CD4-positive, alpha-beta T cell treated with Interferon gamma for 1 hour (primary cell): ENCODE measurements at regions not wholly inside any gene's neighbourhood (a gene's known extent, or its start where the extent isn't known, plus 50 kb on each side); places are given as distances from the start of the nearest gene placed in this dataset.

Source experiments
- DNase-seq: peaks from one replicate; pipeline ENCODE4 v3.0.0-alpha.2; 2020

DNA sequence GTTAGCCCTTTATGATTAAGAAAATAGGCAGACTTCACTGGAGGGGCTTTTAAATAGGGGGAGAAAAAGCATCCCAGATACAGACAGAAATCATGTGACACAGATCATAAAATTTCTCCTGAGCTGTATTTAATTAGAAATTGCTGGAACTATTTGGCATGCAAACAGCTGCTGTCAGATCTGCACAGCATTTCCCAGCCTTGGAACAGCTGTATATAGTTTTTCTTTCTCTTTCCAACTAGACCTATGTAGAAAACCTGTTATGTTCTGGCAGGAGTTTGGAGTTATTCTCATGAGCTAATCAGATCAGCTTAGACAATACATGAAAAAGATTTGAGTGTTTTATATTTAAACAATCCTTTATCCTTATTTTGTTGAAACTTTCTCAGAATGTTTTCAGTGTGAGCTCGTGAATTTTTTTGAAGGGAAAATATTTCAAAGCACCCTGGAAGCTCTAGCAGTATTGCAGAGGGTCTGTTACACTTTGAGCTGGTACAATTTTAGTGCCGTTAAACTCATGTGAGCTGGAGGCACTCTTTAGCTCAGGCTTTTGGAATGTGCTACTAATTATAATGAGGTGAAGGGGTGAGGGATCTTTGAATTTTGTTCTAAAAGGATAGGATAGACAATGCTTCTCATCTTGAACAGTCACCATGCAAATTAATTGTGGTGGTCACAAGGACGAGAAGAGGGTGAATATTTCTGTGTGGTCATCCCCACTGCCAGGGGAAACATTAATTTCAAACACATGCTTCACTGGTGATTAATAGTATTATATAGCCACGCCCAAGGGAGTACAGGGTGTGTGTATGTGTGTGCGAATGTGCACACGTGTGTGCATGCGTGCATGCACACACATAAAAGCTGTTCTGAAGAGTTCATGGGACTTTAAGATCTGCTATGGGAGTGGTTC lies 239.4 kb upstream of the FBXL7 start:
- no peak for DNase-seq

GRCh38 chr5:15256485-15256884 lies 243.5 kb upstream of the FBXL7 start:
- no peak for DNase-seq

GRCh38 chr5:15255576-15255975 lies 244.4 kb upstream of the FBXL7 start:
- DNase-seq: no peak

GRCh38 chr5:15254607-15255006 lies 245.4 kb upstream of the FBXL7 start:
- DNase-seq: no peak

- no peak for DNase-seq
Measured at GRCh38 chr5:15252331-15252730, 247.6 kb upstream of the FBXL7 start.

DNA sequence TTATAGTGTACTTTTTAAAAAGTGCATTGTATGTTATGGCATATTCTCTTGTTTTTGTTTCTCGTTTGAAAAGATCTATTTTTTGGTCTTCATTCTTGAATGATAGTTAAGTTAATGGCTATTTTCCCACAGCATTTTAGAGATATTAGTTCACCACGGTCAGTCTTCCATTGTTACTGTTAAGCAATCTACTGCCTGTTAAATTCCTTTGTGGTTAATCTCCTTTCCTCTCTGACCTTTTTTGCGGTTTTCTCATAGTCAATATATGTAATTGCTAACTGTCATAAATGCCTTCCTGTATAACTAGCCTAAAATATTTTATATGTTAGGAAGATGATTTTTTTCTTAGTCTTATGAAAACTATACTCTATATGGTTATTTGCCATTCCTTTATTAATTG lies 250.8 kb upstream of the FBXL7 start:
- DNase-seq: no peak

DNA sequence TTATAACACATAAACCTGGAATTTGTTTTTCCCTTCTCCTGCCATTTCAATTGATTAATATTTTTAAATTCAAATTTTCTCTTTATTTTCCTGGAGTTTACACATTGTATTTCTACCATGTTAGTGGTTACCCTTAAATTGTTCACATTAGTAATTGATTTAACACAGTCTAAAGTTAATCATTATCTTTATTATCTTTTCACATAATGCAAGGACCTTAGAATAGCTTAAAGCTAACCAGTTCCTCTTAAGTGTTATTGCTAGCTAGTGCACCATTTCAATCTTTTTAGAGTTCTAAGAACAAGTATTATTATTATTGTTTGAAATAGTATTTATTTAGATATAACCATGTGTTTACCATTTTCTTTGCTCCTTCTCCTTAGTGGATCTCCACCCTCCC lies 251.2 kb upstream of the FBXL7 start:
- DNase-seq: no peak

- no peak for DNase-seq
Measured at GRCh38 chr5:15245913-15246312, 254.1 kb upstream of the FBXL7 start.

DNA sequence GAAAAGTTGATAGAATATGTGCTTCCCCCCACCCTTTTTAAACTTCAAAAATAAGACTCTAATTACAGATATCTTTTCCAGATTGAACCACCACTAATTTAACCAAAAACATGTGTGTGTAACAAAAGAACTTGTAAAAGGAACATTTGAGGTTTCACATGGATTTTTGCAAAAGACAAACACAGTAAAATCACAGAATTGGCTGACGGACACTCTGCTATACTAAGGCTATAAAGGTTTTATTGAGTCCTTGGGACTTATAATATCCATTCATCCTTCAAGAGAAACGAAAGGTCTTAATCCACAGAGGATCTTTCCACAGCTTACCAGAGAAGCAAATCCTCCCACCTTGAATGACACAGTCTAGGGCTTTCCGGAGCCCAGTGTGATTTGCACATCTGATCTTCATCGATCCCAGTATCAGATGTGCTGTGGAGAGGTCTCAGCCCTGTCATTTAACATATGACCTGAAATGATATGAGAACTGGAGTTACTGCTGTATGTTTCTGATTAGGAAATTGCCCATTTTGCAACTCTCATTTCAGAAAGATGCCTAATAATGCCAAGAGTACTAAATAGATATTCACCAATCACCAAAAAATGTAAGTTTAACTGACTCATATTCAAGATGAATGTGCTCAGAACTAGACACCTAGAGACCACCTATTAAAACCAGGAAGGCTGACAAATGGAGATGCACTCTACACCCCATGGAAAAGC lies 256.5 kb upstream of the FBXL7 start:
- no peak for DNase-seq

DNA sequence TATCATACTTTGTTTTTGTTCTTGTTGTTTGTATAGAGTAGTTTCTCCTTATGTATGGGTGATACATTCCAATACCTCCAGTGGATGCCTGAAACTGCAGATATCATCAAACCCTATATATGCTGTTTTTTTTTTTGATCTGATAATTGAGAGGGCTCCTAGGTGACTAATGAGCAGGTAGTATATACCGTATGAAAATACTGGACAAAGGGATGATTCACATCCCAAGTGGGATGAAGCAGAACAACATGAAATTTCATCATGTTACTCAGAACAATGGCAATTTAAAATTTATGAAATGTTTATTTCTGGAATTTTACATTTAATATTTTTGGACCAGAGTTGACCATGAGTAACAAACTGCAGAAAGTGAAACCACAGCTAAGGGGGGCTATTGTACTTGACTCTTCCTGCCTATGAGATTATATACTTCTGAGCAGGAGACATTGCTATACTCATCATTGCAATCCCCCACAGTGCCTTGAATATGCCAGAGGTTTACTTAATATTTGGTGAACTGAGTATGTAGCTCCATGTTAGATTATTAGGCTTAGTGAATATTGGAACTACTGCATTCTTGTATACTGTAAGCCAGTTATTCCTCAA lies 258.7 kb upstream of the FBXL7 start:
- DNase-seq: no peak

DNA sequence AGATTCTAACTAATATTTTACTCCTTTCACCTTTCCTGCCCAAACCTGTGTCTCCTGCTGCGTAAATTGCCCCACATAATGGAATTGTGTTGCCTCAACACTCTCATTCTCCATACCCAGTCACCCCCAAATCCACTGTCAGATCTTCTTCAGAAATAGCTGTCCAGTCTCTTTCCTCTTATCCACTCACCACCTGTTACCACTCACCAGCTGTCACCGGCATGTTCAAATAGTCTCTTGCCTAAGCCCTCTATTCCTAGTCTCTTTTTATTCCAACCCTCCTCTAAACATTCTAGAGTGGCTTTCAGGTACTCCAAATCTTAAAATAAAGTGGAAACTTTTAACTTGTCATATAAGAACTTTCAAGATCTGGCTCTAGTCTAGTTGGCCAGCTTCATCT lies 262.0 kb upstream of the FBXL7 start:
- DNase-seq: no peak

- DNase-seq: no peak
Measured at GRCh38 chr5:15236911-15237508, 263.0 kb upstream of the FBXL7 start.

- DNase-seq: no peak
Measured at GRCh38 chr5:15234911-15235310, 265.1 kb upstream of the FBXL7 start.

GRCh38 chr5:15234366-15234765 lies 265.6 kb upstream of the FBXL7 start:
- DNase-seq: no peak

DNA sequence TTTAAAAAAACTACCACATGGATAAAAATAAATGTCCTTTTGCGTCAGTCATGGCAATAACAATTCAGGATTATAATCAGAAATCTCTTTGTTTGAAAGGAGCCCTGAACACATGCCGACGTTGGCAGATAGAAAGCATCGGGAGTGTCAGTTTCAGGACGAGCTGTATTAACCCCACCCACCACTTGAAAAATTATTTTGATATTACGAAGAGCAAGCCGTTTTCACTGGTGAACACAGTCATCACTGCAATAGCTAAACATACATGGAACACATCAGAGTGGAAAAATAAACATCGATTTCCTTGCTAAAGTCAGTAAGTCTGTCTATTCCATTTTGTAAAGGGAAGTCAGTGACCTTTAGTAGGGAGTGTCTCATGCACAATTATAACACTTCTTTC lies 266.4 kb upstream of the FBXL7 start:
- no peak for DNase-seq

DNA sequence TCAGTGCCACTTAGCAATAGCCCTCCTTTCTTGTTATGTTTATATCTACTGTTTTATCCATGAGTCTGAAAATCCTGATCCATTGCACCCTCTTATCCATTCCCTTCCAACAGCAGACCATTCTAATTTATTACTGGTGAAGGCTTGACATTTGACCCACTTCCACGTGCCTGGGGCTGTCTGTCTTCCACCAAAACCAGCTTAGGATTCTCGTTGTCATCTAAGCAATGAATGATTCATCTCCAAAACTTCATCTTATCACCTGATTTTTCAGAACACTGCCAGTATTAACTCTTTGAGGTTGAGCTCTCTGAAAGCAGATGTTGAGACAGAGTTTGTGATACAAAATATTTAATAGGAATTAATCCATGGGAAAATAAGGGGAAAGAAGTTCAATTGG lies 277.8 kb upstream of the FBXL7 start:
- no peak for DNase-seq

GRCh38 chr5:15220642-15221173 lies 279.3 kb upstream of the FBXL7 start:
- DNase-seq: no peak

DNA sequence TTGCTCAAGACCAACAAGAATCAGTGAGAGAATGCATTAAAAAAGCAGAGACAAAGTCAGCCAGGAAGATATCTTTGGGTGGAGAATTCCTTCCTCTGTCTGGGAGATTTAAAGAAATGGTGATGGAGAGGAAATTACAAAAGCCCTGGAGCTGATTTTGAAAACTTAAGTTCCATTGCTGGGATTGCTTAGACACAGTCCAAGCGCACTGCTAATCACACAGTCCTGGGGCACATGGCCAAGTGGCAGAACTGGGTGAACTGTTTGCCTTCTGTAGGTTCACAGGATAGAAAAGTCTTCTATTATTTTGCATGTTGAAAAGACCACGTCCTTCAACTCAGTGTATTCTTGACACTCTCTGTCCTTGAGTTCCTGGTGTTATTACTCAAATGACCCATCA lies 284.9 kb upstream of the FBXL7 start:
- DNase-seq: no peak

- DNase-seq: no peak
Measured at GRCh38 chr5:15214010-15214409, 286.0 kb upstream of the FBXL7 start.

DNA sequence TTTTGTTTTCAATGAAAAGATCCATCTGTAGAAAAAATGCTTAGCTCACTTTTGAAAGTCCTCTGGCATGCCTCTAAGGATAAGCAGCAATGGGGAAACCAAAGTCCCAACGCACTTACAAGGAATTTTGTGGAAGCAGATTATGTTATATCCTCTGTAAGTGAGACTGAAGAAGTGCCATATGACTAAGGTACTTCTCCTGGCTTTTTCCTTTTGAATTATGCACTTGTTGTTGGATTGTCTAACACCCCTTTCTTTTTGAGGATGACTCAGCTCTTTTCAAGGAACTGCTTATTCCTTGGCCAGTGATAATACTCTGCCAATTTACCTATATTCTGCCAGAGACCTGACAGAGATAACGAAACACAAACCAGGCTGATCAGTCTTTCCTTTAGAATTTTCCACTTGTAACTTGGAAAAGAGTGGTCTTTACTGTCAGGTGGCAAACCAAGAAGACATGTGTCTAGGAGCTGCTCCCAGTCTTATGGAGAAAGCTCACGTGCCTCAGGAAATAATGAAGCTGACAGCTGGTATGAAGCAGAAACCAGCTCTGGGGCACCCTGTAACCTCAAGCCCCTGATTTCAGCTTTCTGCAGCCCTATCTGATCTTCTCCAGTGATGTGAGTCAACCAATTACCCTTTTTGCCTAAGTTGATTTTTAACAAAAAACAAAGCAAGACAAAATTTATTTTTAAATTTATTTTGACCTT lies 290.8 kb upstream of the FBXL7 start:
- DNase-seq: no peak

GRCh38 chr5:15206133-15206532 lies 293.8 kb upstream of the FBXL7 start:
- DNase-seq: no peak

- no peak for DNase-seq
Measured at GRCh38 chr5:15203376-15203775, 296.6 kb upstream of the FBXL7 start.

DNA sequence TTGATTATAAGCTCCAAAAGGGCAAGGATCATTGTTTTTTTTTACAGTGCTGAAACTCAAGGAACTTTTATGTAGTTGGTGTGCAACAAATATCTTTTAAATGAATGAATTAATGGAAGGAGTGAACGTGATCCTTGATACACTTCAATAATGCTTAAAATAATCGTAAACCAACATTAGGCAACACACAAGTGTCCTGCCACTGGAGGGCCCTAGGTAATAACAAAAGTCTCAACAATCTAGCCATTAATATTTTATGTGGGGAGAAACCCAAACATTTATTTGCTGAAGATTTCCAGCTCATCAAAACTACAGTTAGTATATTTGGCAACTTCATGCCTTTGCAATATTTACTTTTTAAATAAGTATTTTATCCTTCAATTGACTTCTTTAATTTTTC lies 309.0 kb upstream of the FBXL7 start:
- DNase-seq: no peak
